Spleen (tissue), 11 donors: ENCODE measurements at regions not wholly inside any gene's neighbourhood (a gene's known extent, or its start where the extent isn't known, plus 50 kb on each side); places are given as distances from the start of the nearest gene placed in this dataset.

Experiments used
- DNase-seq: peaks from one replicate; pipeline ENCODE4 v3.0.0-alpha.2; 2020
- H3K27ac ChIP-seq, 8 donors: fragments of 200-600 bp; sonication (generic) in 7 of 8; 1 replicate in 4 of 8; 2 replicates in 4 of 8; pipeline versions ENCODE4 v1.5.0 to v1.8.0; 2016 to 2021; ENCODE audit warnings: inconsistent platforms in 4 of 8, mild to moderate bottlenecking in 4 of 8, moderate library complexity in 1 of 8
- H3K27me3 ChIP-seq, 7 donors: fragments of 200-600 bp; sonication (generic) in 6 of 7; replicated peaks in 1 of 7; 1 replicate in 4 of 7; 2 replicates in 3 of 7; pipeline versions ENCODE4 v1.5.0 to v1.8.0; 2016 to 2021; ENCODE audit warnings: inconsistent platforms in 3 of 7, mild to moderate bottlenecking in 1 of 7
- H3K36me3 ChIP-seq, 6 donors: fragments of 200-600 bp; sonication (generic) in 5 of 6; 1 replicate in 4 of 6; 2 replicates in 2 of 6; pipeline versions ENCODE4 v1.5.0 to v1.8.0; 2016 to 2021; ENCODE audit warnings: inconsistent platforms in 2 of 6
- H3K4me1 ChIP-seq, 6 donors: fragments of 200-600 bp; sonication (generic) in 5 of 6; 1 replicate in 3 of 6; 2 replicates in 3 of 6; pipeline versions ENCODE4 v1.5.0 to v1.8.0; 2016 to 2021; ENCODE audit warnings: inconsistent platforms in 3 of 6
- H3K4me3 ChIP-seq, 8 donors: fragments of 200-600 bp; sonication (generic) in 7 of 8; 1 replicate in 4 of 8; 2 replicates in 4 of 8; pipeline versions ENCODE4 v1.5.0 to v1.8.0; 2016 to 2021; ENCODE audit warnings: inconsistent platforms in 4 of 8, mild to moderate bottlenecking in 4 of 8, moderate library complexity in 2 of 8
- H3K9me3 ChIP-seq, 8 donors: fragments of 200-600 bp; sonication (generic) in 7 of 8; 1 replicate in 4 of 8; 2 replicates in 4 of 8; pipeline versions ENCODE4 v1.5.0 to v1.8.0; 2016 to 2021; ENCODE audit warnings: inconsistent platforms in 4 of 8
- POLR2A ChIP-seq, 3 donors: fragments of 450-650 bp; IDR thresholded peaks; one replicate each; pipeline ENCODE4 v1.5.1; 2017; ENCODE audit warnings: antibody characterized with exemption in 3 of 3, mild to moderate bottlenecking in 1 of 3
- POLR2AphosphoS5 ChIP-seq, 3 donors: sonication (generic); formaldehyde crosslinking; IDR thresholded peaks; one replicate each; pipeline ENCODE4 v1.5.1; 2017; ENCODE audit warnings: antibody characterized with exemption in 3 of 3
- WGBS, 5 donors: extraction: QIAGEN DNeasy Blood & Tissue Kit in 3 of 5; methylation state at CpG; one replicate each; pipeline versions ENCODE4 v1.1.5 to v1.1.7; 2013 to 2018; 5-methylcytosine and 5-hydroxymethylcytosine counted together
- intact Hi-C: fragments of 100-400 bp; cut with DNase I; formaldehyde crosslinking; loops from one replicate; pipeline ENCODE4 v1.15.0; 2023; ENCODE audit warnings: low total_unique reads
- TF ChIP-seq, protein P1 (sequence below), 11 experiments: fragments of 200-600 bp in 7 of 11; fragments of 450-650 bp in 4 of 11; sonication (generic) in 4 of 11; IDR thresholded peaks in 8 of 11; conservative IDR thresholded peaks in 3 of 11; 1 replicate in 7 of 11; 2 replicates in 4 of 11; pipeline versions ENCODE4 v1.4.0 to v1.8.0; 2016 to 2021; ENCODE audit warnings: antibody characterized with exemption in 11 of 11, inconsistent platforms in 4 of 11, mild to moderate bottlenecking in 1 of 11
- donor health status: healthy with polysubstance abuse.
- donor health status: DM: no; HTN: no; CAD: no; lungs with moderate emphysema.
- donor health status: DM: no; HTN: no; CAD: no.
- donor health status: Bipolar disorder and iron deficiency.
- donor health status: healthy.
- donor health status: DM: no; HTN: no; CAD: no.
- donor health status: DM: yes; HTN: yes; CAD: no.

DNA sequence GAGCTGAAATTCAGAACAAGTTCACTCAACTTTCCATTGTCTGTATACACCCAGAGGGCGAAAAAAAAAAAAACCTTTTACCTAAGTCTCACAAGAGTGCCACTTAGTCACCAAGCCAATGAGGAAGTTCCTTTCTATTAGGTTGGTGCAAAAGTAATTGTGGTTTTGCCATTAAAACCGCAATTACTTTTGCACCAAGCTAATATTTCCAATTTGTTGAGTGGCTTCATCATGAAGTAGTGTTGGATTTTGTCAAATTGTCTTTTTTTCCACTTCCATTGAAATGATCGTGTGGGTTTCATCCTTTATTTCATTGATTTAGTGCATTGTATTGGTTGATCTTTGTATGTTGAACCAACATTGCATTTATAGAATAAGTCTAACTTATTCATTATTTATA, 253.9 kb downstream of the ZIC4 start:
- 69 to 81% (median 76%) methylated on average over 3 of the region's 3 CpGs for WGBS, 5 donors
- no peaks in the 10 kb centered on the region for H3K4me1 ChIP-seq
- TF ChIP-seq, protein P1, sequence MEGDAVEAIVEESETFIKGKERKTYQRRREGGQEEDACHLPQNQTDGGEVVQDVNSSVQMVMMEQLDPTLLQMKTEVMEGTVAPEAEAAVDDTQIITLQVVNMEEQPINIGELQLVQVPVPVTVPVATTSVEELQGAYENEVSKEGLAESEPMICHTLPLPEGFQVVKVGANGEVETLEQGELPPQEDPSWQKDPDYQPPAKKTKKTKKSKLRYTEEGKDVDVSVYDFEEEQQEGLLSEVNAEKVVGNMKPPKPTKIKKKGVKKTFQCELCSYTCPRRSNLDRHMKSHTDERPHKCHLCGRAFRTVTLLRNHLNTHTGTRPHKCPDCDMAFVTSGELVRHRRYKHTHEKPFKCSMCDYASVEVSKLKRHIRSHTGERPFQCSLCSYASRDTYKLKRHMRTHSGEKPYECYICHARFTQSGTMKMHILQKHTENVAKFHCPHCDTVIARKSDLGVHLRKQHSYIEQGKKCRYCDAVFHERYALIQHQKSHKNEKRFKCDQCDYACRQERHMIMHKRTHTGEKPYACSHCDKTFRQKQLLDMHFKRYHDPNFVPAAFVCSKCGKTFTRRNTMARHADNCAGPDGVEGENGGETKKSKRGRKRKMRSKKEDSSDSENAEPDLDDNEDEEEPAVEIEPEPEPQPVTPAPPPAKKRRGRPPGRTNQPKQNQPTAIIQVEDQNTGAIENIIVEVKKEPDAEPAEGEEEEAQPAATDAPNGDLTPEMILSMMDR (IDR thresholded peaks at IDR 0.05 in 8 of 11, conservative IDR thresholded peaks at IDR 0.05 in 3 of 11): no peak
- no peak for TF ChIP-seq POLR2A (IDR thresholded peaks at IDR 0.05)

DNA sequence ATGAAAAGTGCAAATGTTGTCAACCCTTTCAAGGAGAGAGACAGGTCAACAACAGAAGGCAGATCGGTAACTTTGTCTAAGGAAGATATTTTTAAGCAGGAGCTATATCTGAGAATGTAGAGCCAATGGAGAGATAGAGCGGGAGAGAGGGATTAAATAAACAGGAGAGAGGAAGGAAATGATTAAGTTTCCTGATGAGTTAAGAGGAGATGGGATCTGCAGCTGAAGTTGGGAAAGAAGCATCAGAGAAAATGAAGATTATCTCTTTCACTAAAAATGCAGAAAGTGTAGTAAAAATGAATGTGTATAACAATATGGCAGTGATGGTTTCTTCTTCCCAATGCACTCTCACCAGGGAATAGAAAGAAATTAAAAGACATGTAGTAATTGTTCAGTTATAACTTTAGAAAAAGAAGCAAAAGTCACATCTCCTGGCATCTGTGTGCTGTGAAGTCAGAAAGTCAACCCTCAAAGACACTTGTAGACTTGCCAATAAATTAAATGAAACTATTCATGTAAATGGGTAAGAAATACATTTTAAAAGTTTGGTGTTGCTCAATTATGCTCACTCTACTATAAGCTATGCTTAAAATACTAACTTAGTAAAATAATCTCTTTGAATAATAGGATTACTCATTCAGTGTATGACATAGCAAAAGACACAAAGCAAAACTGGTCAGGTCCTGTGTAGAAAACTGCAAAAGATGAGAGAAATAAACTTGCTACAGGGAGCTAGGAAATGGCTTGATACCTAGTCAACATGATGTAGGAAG, 264.6 kb downstream of the ZIC4 start:
- Histone ChIP-seq H3K27me3 (no peaks in the 10 kb centered on the region), H3K36me3 (no peaks in the 10 kb centered on the region), H3K9me3 (no peaks in the 10 kb centered on the region), H3K4me3 (no peak overlapping the region), H3K4me1 (no peaks in the 10 kb centered on the region), H3K27ac (no peak overlapping the region)
- intact Hi-C loops: no loop called here
- TF ChIP-seq, protein P1 (IDR thresholded peaks at IDR 0.05 in 8 of 11, conservative IDR thresholded peaks at IDR 0.05 in 3 of 11): no peak
- TF ChIP-seq POLR2AphosphoS5 (IDR thresholded peaks at IDR 0.05) (no peak), POLR2A (IDR thresholded peaks at IDR 0.05) (no peak)
- WGBS, 5 donors: 60 to 72% (median 68%) methylated on average over 2 of the region's 2 CpGs
- DNase-seq: no peak

More for the DNA sequence above, 253.9 kb downstream of the ZIC4 start:
- H3K36me3 ChIP-seq: no peaks in the 10 kb centered on the region
- peaks cover 0 to 47% (median 26%) of the 10 kb centered on the region in 8 donors for H3K9me3 ChIP-seq
- no peak overlapping the region for H3K27ac ChIP-seq
- intact Hi-C loops: no loop called here
- H3K4me3 ChIP-seq: no peak overlapping the region
- H3K27me3 ChIP-seq: no peaks in the 10 kb centered on the region
- no peak for DNase-seq

- Histone ChIP-seq H3K9me3 (peaks cover 0 to 11% (median 0%) of the 10 kb centered on the region in 8 donors), H3K4me1 (no peaks in the 10 kb centered on the region), H3K27me3 (no peaks in the 10 kb centered on the region), H3K4me3 (no peak overlapping the region), H3K36me3 (no peaks in the 10 kb centered on the region), H3K27ac (no peak overlapping the region)
- DNase-seq: no peak
- intact Hi-C loops: no loop called here
- TF ChIP-seq POLR2AphosphoS5 (IDR thresholded peaks at IDR 0.05) (no peak), POLR2A (IDR thresholded peaks at IDR 0.05) (no peak)
- TF ChIP-seq, protein P1 (IDR thresholded peaks at IDR 0.05 in 8 of 11, conservative IDR thresholded peaks at IDR 0.05 in 3 of 11): no peak
- WGBS, 5 donors: 86 to 94% (median 91%) methylated on average over 1 of the region's 1 CpG
Measured at GRCh38 chr3:147139341-147139740, 267.0 kb downstream of the ZIC4 start.

DNA sequence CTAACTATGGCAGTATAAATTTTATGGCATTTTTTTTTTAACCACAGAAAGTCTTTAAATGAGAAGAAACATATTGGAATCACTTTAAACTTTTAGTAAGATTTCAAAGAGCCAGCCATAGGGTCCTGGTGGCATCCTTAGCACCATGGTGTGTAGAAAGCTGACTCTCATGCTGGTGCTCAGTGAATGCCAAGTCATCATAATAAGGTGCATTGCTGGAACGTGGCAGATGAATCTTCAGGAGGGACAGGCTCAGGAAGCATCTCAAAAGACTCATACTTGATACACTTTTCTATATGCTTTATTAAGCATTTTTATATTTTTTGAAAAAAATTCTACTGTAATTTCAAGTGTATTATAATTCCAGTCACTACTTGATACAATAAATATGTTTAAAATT, 274.2 kb downstream of the ZIC4 start:
- DNase-seq: no peak
- TF ChIP-seq POLR2A (IDR thresholded peaks at IDR 0.05): no peak
- TF ChIP-seq, protein P1 (IDR thresholded peaks at IDR 0.05 in 8 of 11, conservative IDR thresholded peaks at IDR 0.05 in 3 of 11): no peak
- no peak for TF ChIP-seq POLR2AphosphoS5 (IDR thresholded peaks at IDR 0.05)
- no peak overlapping the region for H3K27ac ChIP-seq
- peaks cover 0 to 38% (median 9%) of the 10 kb centered on the region in 8 donors for H3K9me3 ChIP-seq
- intact Hi-C loops: no loop called here
- WGBS, 5 donors: 51 to 70% (median 65%) methylated on average over 1 of the region's 1 CpG
- H3K27me3 ChIP-seq: no peaks in the 10 kb centered on the region
- H3K4me3 ChIP-seq: no peak overlapping the region
- H3K4me1 ChIP-seq: no peaks in the 10 kb centered on the region
- no peaks in the 10 kb centered on the region for H3K36me3 ChIP-seq
